NCI-H1092 treated with DMSO at 0.1 percent for 48 hours (cell line): ENCODE measurements at regions not wholly inside any gene's neighbourhood (a gene's known extent, or its start where the extent isn't known, plus 50 kb on each side); places are given as distances from the start of the nearest gene placed in this dataset.
"Not testable (repeated sequence)": the region's sequence is repeated elsewhere in the genome, so short reads cannot be mapped to it uniquely, and the experiment has no call there.

Source experiments
- DNase-seq: peaks from one replicate; lab custom pipeline; 2025; lab: John Stamatoyannopoulos, UW

DNA sequence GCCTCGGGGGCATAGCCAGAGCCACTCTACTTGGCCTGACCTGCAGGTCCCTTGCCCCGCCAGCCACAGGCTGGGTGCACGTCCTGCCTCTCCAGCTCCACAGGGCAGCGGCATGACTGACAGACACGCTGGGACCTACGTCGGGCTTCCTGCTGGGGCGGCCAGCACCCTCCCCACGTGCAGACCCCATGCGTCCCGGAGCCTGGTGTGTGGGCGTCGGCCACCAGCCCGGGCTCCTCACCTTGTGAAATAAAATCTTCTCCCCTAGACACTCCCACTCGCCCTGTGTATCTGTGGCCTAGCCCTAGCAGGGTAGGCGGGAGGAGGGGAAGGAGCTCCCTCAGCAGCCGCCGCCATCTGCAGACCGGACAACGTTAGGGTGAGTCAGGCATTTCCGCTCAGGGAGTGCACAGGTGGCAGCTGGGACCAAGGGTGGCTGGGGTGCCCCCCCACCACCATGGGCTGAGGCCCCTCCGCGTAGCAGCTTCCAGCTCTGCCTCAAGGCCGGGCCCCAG, 119.5 kb downstream of the IGLL1 start:
- DNase-seq = not testable (repeated sequence)

GRCh38 chr22:23459645-23460516, 120.2 kb downstream of the IGLL1 start:
- not testable (repeated sequence) for DNase-seq

DNA sequence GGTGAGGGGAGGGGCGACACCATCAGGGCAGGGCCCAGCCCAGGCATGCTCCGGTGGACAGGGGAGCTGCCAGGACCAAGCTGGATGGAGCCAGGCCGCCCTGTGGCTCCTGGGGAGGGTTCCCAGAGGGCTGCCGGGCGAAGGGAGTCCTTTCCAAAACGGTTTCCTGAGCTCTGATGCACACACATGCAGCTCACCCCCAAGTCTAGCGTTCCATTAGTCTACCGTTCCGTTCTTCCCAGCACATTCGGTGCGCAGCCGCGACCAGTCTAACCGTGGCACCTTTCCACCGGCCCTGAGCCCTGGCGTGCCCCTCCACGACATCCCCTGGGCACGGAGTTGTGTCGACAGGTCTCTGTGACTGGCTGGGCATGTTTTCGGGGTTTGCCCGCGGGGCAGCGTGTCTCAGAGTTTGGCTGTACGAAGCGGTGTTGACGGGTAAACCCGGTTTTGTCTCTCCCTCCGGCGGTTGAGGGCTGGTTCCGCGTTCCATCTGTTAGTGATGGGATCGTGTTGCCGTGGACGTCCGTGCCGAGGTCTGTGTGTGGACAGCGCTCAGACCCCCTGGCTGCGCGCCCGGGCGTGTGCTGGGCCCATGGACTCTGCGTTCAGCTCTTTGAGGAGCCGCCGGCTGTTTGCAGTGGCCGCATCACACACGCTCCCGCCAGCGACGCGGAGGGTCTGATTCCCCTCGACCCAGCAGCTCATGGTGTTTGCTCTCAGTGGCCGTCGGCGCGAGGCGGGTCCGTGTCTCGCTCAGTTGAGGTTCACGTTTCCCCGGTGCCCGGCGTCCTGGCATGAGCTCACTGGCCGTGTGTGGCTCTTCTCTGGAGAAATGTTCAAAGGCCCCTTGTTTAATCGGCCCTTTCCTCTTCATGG, 121.2 kb downstream of the IGLL1 start:
- DNase-seq = no peak

DNA sequence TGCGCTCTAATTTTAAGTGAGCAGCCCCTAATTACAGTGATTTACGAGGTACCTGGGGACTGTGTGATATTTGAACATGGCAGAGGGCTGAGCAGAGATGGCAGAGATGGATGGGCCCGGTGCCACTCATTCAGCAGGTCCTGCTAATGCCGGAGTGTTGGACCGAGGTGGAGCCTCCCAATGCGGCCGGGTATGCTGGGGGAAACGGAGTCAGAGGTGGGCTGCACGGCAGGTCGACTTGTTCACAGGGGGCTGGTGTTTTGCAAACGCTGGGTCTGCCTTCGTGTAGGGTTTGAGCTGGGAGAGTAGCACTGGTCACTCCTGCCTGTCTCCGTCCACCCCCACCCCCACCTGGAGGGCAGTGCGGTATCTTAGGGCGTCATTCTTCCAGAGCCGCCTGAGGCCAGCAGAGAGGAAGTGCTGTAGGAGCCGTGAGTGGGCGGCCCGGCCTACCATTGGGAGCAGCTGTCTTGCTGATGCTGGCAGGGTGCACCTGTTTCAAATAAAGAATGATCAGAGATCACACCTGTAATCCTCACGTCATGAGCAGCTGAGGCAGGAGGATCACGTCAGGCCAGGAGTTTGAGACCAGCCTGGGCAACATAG, 122.6 kb downstream of the IGLL1 start:
- DNase-seq = no peak

- not testable (repeated sequence) for DNase-seq
Measured at GRCh38 chr22:23456666-23457379, 123.3 kb downstream of the IGLL1 start.

DNA sequence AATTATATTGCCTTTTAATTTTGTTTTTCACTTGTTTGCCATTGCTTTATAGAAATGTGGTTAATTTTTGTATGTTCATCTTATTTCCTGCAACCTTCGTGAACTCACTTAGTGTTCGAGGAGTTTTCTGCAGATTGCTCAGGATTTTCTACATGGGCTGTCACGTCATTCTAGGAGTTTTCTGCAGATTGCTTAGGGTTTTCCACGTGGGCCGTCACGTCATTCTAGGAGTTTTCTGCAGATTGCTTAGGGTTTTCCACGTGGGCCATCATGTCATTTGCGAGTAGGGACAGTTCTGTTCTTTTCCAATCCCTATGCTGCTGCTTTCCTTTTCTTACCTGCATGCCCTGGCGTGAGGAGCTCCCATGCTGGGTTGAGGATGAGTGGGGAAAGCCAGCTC, 125.7 kb downstream of the IGLL1 start:
- DNase-seq = not testable (repeated sequence)

- DNase-seq = no peak
Measured at GRCh38 chr22:23453277-23453676, 126.8 kb downstream of the IGLL1 start.

GRCh38 chr22:23452231-23453010, 127.7 kb downstream of the IGLL1 start:
- DNase-seq = no peak

GRCh38 chr22:23451452-23452230, 128.4 kb downstream of the IGLL1 start:
- DNase-seq = not testable (repeated sequence)

DNA sequence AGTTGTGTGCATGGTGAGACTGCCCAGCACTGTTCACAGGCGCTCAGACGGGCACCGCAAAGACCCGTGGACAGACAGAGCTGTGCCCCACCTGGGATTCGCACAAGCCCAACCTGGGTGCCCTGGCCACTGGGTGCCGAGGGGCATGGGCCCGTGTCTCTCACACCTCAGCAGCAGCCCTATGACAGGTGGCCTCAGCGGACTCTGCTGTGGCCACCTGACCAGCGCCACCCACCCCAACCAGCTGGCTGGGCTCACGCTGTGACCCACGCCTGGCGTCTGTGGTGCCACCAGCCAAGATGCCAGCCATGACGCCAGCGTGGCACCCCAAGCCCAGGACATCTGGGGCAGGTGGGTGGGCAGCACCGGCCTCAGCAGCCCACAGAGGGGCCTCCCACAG, 129.3 kb downstream of the IGLL1 start:
- DNase-seq = not testable (repeated sequence)

- DNase-seq = no peak
Measured at GRCh38 chr22:23450434-23450795, 129.7 kb downstream of the IGLL1 start.

GRCh38 chr22:23449748-23450433, 130.2 kb downstream of the IGLL1 start:
- not testable (repeated sequence) for DNase-seq

DNA sequence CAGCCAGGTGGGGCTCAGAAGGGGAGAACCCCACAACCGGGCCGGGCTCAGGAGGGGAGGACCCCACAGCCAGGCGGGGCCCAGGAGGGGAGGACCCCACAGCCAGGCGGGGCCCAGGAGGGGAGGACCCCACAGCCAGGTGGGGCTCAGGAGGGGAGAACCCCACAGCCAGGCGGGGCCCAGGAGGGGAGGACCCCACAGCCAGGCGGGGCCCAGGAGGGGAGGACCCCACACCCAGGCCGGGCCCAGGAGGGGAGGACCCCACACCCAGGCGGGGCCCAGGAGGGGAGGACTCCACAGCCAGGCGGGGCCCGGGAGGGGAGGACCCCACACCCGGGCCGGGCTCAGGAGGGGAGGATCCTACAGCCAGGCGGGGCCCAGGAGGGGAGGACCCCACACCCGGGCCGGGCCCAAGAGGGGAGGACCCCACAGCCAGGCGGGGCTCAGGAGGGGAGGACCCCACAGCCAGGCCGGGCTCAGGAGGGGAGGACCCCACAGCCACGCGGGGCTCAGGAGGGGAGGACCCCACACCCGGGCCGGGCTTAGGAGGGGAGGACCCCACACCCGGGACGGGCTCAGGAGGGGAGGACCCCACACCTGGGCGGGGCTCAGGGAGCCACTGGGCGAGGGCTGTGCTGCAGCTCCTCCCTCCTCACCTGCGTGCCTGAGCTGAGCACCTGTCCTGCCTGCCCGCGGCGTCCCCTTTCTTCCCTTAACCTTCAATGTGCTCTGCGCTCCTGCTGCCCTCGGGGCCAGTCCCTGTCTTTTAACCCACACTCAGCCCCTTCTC, 131.4 kb downstream of the IGLL1 start:
- DNase-seq = not testable (repeated sequence)

GRCh38 chr22:23446796-23447350, 133.2 kb downstream of the IGLL1 start:
- DNase-seq = no peak

DNA sequence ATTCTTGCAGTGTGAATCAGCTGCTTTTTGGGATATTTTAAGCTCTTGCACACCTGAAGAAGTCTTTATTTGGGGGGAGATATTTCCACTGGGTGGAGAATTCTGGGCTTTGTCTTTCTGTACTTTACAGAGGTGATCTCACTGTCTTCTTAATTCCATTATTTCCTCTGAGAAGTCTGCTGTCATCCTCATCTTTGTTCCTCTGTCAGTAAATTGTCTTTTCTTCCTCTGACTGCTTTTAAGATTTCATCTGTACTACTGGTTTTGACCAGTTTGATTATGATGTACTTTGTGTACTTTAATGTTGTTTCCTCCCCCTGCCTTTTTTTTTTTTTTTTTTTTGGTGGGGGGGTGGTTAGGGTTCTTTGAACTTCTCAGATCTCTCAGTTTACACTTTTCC, 133.9 kb downstream of the IGLL1 start:
- DNase-seq = not testable (repeated sequence)

GRCh38 chr22:23443905-23444304, 136.2 kb downstream of the IGLL1 start:
- not testable (repeated sequence) for DNase-seq

- not testable (repeated sequence) for DNase-seq
Measured at GRCh38 chr22:23439581-23439980, 140.5 kb downstream of the IGLL1 start.

DNA sequence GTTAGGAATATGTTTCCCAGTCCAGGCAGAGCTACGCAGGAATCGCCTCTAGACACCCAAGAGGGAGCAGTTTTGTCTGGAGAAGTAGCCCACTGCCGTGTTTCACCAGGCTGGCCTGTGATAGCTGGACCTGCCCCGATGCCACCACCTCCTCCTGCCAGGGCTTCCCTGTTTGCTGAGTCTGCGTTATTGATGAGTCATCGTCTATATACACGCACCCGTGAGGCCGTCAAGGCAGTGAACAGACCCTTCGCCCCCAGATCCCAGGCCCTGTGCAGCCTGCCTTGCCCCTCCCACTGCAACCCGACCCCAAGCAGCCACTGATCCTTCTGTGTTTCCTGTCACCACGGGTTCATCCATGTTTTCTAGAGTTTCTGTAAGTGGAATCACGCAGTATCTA, 141.9 kb downstream of the IGLL1 start:
- no peak for DNase-seq
